DMS 273 treated with DMSO at 0.1 percent for 48 hours (cell line): ENCODE measurements at regions not wholly inside any gene's neighbourhood (a gene's known extent, or its start where the extent isn't known, plus 50 kb on each side); places are given as distances from the start of the nearest gene placed in this dataset.

ENCODE experiments used
- DNase-seq: peaks from one replicate; lab custom pipeline; 2025; lab: John Stamatoyannopoulos, UW

DNA sequence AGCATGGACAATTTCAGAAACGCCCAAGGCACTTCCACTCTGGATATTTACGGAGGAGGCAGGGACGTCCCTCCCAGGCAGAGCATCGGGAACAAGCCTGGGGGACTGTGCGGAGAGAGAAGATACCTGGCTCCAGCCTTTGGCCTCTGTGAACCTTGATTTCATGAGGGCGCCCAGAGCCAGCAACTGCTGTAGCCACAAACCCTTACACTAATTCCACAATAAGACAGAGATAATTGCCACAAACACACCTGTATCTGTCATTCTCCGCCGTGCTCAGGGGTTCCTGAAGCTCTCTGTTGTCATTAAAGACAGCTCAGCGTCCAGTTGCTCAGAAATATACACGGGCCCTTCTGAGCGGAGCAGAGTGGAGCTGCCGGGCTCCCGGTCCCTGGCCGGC lies 1292.1 kb downstream of the TBC1D22A start:
- DNase-seq: no peak

GRCh38 chr22:48053973-48054372 lies 1291.5 kb downstream of the TBC1D22A start:
- no peak for DNase-seq

- DNase-seq: no peak
Measured at GRCh38 chr22:48053486-48053885, 1291.0 kb downstream of the TBC1D22A start.

GRCh38 chr22:48052621-48052890 lies 1290.1 kb downstream of the TBC1D22A start:
- no peak for DNase-seq

- DNase-seq: no peak
Measured at GRCh38 chr22:48051796-48052620, 1289.6 kb downstream of the TBC1D22A start.

- DNase-seq: no peak
Measured at GRCh38 chr22:48050836-48051235, 1288.4 kb downstream of the TBC1D22A start.

DNA sequence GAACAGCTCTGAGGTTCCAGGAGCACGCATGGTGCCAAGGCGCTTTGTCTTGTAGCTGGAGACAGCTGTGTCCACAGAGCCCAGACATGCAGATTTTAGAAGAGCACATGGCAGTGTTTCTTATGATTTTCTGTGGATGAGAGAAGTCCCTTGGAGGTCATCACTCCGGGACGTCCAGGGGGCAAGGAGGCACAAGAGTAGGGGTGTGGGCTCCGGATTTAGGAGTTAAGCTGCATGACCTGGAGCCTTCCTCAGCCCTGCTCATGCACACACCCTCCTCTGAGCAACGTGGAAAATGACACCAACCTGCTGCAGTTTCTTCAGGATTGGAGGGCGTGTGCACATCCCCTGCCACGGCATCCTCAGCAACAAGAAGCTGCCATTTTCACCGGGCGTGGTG lies 1286.7 kb downstream of the TBC1D22A start:
- no peak for DNase-seq

GRCh38 chr22:48047722-48048500 lies 1285.5 kb downstream of the TBC1D22A start:
- DNase-seq: no peak

DNA sequence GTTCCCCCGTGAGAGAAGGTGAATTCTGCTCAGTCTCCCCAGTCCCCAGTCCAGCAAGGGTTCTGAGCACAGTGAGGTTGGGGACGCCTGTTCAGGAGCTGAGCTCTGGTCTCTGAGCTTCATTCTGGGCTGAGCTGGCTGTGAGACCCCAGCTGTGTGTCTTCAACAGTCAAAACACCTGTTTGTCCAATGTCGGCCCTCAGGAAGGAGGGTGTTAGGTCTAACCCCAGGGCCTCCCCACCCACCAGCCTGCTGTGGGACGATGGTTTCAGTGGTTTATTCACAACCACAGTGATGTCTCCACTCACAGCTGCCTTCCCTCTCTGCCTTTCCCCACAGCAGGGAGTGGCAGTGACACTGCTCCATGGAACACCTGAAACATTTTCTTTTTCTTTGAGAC lies 1282.9 kb downstream of the TBC1D22A start:
- DNase-seq: no peak

- DNase-seq: no peak
Measured at GRCh38 chr22:48044487-48045060, 1282.1 kb downstream of the TBC1D22A start.

GRCh38 chr22:48043581-48043980 lies 1281.1 kb downstream of the TBC1D22A start:
- DNase-seq: no peak

DNA sequence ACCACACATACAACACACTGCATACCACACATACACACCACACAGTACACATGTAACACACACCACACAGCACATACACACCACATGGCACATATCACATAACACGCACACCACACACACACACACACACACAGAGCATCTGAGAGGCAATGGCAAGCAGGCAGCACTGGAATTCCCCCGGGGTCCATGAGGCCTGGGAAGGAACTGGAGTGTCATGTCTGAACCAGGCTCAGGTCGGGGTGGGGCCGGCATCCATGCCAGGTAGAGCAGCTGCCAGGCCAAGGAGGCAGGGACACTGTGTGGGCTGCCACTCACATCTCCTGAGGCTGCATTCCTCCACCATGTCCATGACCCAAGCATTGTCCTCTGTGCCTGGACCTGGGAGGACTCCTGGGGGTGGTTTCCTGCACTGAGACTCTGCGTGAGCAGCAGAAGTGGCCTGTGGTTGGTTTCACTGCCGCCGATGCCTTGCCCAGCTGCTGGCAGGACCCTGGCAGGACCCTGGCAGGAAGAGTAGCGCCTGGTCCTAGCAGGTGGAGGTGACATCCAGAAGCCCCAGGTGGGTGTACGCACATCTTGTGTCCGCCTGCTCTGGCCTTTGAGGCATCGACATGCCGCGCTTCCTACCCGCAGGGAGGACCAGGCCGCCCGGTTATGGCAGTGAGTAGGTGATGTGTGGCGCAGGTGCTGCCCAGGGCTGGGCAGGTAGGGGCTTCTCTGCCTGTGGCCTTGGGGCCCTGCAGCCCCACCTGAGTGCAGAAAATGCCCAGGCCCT lies 1280.4 kb downstream of the TBC1D22A start:
- no peak for DNase-seq

DNA sequence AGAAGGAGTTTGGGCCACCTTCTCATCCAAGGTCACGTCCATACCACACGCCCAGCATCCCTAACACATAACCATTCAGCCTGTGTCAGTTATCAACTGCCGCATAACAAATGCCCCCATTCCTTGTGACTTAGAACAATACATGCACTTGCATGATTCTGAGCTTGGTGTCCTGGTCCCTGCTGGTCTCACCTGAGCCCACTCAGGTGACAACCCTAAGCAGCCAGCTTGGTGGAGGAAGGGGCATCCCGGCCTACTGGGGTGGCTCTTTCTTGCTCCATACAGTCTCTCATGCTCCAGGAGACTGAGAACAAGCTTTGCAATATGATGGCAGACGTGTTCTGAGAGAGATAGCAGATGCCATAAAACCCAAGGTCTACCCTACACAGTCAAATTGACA lies 1276.9 kb downstream of the TBC1D22A start:
- no peak for DNase-seq

DNA sequence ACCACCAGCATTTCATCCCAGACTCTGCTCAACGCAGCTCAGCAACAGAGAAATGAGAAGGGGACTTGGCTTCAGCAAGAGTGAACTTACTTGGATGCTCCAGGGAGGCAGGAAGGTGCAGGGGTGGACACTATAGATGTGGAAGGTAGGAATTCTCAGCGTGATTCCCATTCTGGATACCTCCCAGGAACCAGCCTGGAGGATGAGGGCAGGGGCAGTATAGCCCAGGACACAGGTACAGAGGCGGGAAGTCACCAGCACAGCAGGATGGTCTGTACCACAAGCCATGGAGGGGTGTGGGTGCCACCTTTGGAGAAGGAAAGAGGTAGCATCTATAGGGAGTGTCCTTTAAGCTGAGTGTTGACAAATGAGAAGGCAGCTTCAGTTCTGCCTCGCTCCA lies 1275.2 kb downstream of the TBC1D22A start:
- no peak for DNase-seq

DNA sequence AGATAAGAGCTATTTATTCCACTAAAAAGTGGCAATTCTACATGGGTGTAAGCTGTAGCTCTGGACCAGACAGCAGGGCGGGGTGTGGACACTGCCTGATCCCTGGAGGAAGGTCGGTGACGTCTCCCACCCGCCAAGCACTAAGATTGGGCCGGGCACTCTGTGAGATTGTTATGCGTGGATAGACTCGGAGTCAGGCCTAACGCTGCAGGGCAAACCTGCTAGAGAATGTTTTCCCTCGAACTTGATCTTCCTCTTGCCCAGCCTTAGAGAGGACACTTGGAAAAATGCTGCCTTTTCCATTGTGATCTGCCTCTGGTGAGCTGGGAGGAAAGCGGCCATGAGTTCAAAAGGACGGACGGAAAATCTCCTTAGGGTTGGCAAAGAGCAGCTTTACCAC lies 1273.4 kb downstream of the TBC1D22A start:
- no peak for DNase-seq

DNA sequence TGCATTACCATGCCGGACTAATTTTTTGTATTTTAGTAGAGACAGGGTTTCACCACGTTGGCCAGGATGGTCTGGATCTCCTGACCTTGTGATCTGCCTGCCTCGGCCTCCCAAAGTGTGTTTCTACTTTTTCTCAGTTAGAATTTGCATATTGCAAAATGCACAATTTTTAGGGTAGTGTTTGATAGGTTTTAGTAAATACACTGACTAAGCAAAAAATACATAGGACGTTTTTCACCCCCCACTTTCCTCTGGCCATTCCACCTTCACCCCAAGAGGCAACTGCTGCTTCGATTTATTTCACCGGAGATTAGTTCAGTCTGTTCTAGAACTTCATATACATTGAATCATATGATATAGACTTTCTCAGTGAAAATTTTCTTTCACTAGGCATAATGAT lies 1269.1 kb downstream of the TBC1D22A start:
- no peak for DNase-seq

DNA sequence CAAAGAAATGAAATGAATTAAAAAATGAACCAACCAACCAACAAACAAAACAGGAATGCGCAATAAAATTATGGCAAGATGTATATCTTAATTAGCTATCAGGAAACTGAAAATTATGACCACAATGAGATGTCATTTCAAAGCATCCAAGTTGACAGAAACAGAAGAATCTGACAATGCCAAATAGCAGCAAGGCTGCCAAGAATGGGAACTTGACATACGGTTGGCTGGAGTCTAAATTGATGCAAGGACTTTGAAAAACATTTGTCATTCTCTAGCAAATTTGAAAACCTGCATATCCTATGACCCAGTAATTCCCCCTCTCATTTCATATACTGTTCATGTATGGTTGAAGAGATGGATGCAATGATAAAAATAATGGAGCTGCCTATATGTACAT lies 1262.6 kb downstream of the TBC1D22A start:
- no peak for DNase-seq

DNA sequence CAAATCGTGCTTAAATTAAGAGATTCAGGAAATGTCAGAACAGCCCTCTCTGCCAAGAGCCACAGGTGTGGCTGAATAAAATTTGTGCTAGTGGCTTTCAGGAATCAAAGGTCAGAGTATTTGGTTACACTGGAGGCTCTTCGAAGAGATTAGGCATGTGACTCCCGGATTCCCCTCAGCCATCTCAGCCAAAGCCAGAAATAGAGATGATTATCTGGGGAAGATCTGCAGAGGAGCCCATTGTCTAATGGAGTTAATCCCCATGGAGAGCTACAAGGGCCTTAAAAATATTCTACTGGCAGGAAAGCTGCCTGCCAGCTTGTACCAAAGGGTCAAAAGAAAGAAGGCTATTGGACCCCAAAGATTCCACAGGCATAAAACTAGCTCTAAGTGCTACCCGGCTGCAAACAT lies 1259.5 kb downstream of the TBC1D22A start:
- DNase-seq: no peak

DNA sequence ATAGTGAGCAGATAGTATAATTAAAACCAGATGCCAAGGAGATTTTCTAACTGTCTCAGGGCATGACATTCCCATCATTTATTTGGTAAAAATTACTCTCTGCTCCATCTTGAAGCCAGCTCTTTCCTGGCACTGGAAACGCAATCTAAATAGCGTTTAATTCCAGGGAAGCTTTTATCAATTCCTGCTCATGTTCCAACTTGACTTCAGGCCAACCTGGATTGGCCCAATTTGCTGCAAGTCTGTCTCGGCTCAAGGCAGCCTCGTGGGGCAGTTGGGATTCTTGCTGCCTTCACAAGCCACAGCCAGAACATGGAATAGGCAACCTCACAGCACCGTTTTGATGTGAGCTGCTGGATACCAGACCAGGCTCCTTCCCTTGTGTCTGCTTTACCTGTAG lies 1255.9 kb downstream of the TBC1D22A start:
- DNase-seq: no peak

DNA sequence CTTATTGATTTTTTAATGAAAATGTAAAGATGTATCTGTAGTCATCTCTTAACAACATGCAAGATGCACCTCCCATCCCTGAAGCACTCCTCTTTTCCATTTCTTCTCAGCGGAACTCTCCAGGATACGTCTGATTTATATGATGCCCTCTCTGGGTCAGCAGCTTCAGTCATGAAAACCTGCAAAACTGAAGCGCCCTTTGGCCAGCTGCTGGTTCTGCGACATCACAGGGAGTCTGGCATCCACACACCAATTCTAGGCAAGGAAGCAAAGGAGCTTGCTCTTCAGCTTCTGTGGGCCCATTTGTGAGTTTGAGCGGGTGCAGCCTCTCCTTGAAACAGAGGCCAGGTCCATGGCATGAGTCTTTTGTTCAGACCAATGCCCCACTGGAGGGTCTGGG lies 1253.3 kb downstream of the TBC1D22A start:
- no peak for DNase-seq

GRCh38 chr22:48004936-48005335 lies 1242.5 kb downstream of the TBC1D22A start:
- DNase-seq: no peak

DNA sequence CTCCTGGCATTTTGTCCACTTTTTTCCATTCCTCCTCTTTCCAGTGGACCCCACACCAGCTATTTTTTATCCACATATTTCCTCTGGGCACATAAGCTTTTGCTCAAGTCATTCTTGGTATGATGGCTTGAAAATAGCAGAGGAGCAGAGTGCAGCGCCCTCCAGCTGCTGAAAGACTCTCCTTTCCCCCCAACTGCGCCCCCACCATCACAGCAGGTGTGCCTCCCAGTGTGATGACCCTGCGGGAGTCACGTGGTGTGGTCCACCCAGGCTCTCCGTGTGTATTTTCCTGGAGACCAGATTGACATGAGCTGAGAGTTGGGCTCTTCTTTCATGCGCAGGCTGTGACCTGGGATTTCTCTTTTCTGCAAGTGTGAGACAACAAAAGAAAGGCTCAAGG lies 1241.6 kb downstream of the TBC1D22A start:
- DNase-seq: no peak

- no peak for DNase-seq
Measured at GRCh38 chr22:48001101-48001500, 1238.7 kb downstream of the TBC1D22A start.
